ENCODE measurements at regions not wholly inside any gene's neighbourhood (a gene's known extent, or its start where the extent isn't known, plus 50 kb on each side); places are given as distances from the start of the nearest gene placed in this dataset.
A peak's percentile ranks its signal among the peaks of the same experiment; 100 is the strongest.

DNA sequence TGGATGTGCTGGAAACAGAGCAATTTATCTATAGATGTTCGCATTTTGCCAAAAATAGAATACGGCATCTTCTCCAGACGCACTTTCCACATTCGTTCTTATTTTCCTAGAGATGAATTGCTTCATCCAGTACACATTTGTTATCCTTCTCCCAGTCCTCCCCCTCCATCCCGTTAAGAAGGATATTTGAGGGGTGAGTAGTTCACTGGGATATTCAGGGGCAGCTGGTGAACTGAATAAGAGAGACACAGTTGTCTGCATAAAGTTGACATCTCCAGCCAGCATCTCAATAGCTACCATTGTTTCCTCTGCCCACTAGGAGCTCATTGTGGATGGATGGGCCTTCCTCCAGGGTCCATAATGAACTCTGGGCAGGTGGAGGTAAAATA, 456.8 kb upstream of the NRP1 start:
- Histone ChIP-seq H3K27me3 (ENCODE audit: control insufficient read depth, insufficient read depth, low read length) (no peaks in the 10 kb centered on the region), H3K9ac (ENCODE audit: insufficient read depth, low read length) (no peak overlapping the region), H2AFZ (ENCODE audit: low read length) (no peak overlapping the region), H3K4me3 (replicated peaks in 1 of 4; ENCODE audit: control extremely low read depth in 1 of 4, insufficient read depth in 1 of 4, low read depth in 3 of 4, low read length in 4 of 4) (no peak overlapping the region), H3K79me2 (ENCODE audit: control insufficient read depth, insufficient read depth, low read length) (no peaks in the 10 kb centered on the region), H3K4me2 (ENCODE audit: extremely low read depth, insufficient read depth, low read length) (no peak overlapping the region), H3K9me3 (ENCODE audit: control insufficient read depth, insufficient read depth, low read depth, low read length) (no peaks in the 10 kb centered on the region), H3K4me1 (ENCODE audit: control insufficient read depth, extremely low read depth, insufficient read depth, low read length) (no peaks in the 10 kb centered on the region), H4K20me1 (ENCODE audit: control insufficient read depth, extremely low read depth, insufficient read depth, low read length) (no peaks in the 10 kb centered on the region), H3K27ac (ENCODE audit: insufficient read depth, low read length) (no peak overlapping the region), H3K36me3 (ENCODE audit: control insufficient read depth, insufficient read depth, low read length) (no peaks in the 10 kb centered on the region)
- peak in 1 of 2 donors; percentile 54 for DNase-seq (ENCODE audit: low read depth in 2 of 2)
- no peak for TF ChIP-seq EZH2 (IDR thresholded peaks at IDR 0.05; ENCODE audit: low read length, missing control alignments)
- TF ChIP-seq, protein P1, sequence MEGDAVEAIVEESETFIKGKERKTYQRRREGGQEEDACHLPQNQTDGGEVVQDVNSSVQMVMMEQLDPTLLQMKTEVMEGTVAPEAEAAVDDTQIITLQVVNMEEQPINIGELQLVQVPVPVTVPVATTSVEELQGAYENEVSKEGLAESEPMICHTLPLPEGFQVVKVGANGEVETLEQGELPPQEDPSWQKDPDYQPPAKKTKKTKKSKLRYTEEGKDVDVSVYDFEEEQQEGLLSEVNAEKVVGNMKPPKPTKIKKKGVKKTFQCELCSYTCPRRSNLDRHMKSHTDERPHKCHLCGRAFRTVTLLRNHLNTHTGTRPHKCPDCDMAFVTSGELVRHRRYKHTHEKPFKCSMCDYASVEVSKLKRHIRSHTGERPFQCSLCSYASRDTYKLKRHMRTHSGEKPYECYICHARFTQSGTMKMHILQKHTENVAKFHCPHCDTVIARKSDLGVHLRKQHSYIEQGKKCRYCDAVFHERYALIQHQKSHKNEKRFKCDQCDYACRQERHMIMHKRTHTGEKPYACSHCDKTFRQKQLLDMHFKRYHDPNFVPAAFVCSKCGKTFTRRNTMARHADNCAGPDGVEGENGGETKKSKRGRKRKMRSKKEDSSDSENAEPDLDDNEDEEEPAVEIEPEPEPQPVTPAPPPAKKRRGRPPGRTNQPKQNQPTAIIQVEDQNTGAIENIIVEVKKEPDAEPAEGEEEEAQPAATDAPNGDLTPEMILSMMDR (conservative IDR thresholded peaks at IDR 0.05 in 1 of 2, IDR thresholded peaks at IDR 0.05 in 1 of 2; ENCODE audit: low read depth in 1 of 2, low read length in 2 of 2), result no peak

DNA sequence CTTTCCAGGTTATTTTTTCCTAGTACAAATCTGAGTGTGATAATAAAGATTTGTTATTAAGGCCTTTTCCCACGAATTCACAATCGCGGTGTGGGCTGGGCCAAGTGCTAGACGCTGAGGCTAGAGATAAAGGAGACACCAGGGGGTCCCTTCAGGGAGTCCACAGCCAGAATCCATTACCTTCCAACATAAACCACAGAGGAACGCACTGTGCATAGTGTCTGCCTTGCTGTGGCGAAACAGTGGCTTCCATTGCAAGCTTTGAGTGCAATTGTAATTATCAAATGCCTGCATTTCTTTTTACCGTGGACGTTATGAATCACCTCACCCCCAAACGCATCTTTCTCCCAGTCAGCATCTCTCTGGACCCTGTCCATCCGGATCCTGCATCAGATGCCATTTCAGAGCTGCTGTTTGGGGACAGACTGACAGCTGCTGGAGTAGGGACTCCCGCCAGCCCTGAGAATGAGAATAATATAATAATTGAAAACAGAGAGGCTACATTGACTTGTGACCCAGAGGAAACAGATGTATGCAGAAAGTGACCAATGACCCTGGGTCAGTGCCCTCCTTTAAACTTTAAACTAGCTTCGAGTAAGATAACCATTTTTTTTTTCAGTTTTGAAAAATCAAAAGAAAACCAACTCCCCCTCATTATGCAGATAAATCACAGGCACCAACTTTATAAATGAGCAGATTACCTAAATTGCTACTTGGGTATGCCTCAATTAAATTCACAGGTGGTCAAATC, 456.2 kb upstream of the NRP1 start:
- Histone ChIP-seq H3K4me1 (ENCODE audit: control insufficient read depth, extremely low read depth, insufficient read depth, low read length) (no peaks in the 10 kb centered on the region), H2AFZ (ENCODE audit: low read length) (no peak overlapping the region), H3K27ac (ENCODE audit: insufficient read depth, low read length) (no peak overlapping the region), H3K4me3 (replicated peaks in 1 of 4; ENCODE audit: control extremely low read depth in 1 of 4, insufficient read depth in 1 of 4, low read depth in 3 of 4, low read length in 4 of 4) (no peak overlapping the region), H4K20me1 (ENCODE audit: control insufficient read depth, extremely low read depth, insufficient read depth, low read length) (no peaks in the 10 kb centered on the region), H3K36me3 (ENCODE audit: control insufficient read depth, insufficient read depth, low read length) (no peaks in the 10 kb centered on the region), H3K4me2 (ENCODE audit: extremely low read depth, insufficient read depth, low read length) (no peak overlapping the region), H3K9me3 (ENCODE audit: control insufficient read depth, insufficient read depth, low read depth, low read length) (no peaks in the 10 kb centered on the region), H3K9ac (ENCODE audit: insufficient read depth, low read length) (no peak overlapping the region), H3K79me2 (ENCODE audit: control insufficient read depth, insufficient read depth, low read length) (no peaks in the 10 kb centered on the region), H3K27me3 (ENCODE audit: control insufficient read depth, insufficient read depth, low read length) (no peaks in the 10 kb centered on the region)
- peak in 1 of 2 donors; percentile 54 for DNase-seq (ENCODE audit: low read depth in 2 of 2)
- no peak for TF ChIP-seq EZH2 (IDR thresholded peaks at IDR 0.05; ENCODE audit: low read length, missing control alignments)
- TF ChIP-seq, protein P1 (conservative IDR thresholded peaks at IDR 0.05 in 1 of 2, IDR thresholded peaks at IDR 0.05 in 1 of 2; ENCODE audit: low read depth in 1 of 2, low read length in 2 of 2), result no peak

DNA sequence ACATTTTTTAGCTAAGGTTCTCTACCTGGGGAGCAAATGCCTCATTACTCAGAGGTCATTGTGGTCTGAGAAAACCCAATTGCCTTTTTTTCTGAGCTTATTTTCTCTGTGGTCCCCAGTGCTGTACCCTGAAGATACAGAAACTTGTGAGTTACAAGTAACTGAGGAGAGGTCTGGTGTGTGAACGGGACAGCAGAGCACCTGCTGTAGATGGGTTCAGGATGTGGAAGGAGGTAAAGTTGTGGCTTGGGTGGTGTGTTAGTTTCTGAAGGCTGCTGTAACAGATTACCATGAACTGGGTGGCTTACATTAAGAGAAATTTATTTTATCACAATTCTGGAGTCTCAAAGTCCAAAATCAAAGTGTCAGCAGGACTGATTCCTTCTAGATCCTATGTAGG, 449.1 kb upstream of the NRP1 start:
- Histone ChIP-seq H3K36me3 (ENCODE audit: control insufficient read depth, insufficient read depth, low read length) (no peaks in the 10 kb centered on the region), H3K4me3 (replicated peaks in 1 of 4; ENCODE audit: control extremely low read depth in 1 of 4, insufficient read depth in 1 of 4, low read depth in 3 of 4, low read length in 4 of 4) (no peak overlapping the region), H3K4me1 (ENCODE audit: control insufficient read depth, extremely low read depth, insufficient read depth, low read length) (no peaks in the 10 kb centered on the region), H3K9ac (ENCODE audit: insufficient read depth, low read length) (no peak overlapping the region), H3K4me2 (ENCODE audit: extremely low read depth, insufficient read depth, low read length) (no peak overlapping the region), H4K20me1 (ENCODE audit: control insufficient read depth, extremely low read depth, insufficient read depth, low read length) (no peaks in the 10 kb centered on the region), H2AFZ (ENCODE audit: low read length) (no peak overlapping the region), H3K27me3 (ENCODE audit: control insufficient read depth, insufficient read depth, low read length) (no peaks in the 10 kb centered on the region), H3K79me2 (ENCODE audit: control insufficient read depth, insufficient read depth, low read length) (no peaks in the 10 kb centered on the region), H3K9me3 (ENCODE audit: control insufficient read depth, insufficient read depth, low read depth, low read length) (no peaks in the 10 kb centered on the region), H3K27ac (ENCODE audit: insufficient read depth, low read length) (no peak overlapping the region)
- no peak for DNase-seq (ENCODE audit: low read depth in 2 of 2)
- TF ChIP-seq EZH2 (IDR thresholded peaks at IDR 0.05; ENCODE audit: low read length, missing control alignments), result no peak
- TF ChIP-seq, protein P1 (conservative IDR thresholded peaks at IDR 0.05 in 1 of 2, IDR thresholded peaks at IDR 0.05 in 1 of 2; ENCODE audit: low read depth in 1 of 2, low read length in 2 of 2), result no peak
